HG03025 (cell line): ENCODE measurements at regions not wholly inside any gene's neighbourhood (a gene's known extent, or its start where the extent isn't known, plus 50 kb on each side); places are given as distances from the start of the nearest gene placed in this dataset.
"Not testable (repeated sequence)": the region's sequence is repeated elsewhere in the genome, so short reads cannot be mapped to it uniquely, and the experiment has no call there.

Experiments
- ATAC-seq: cut with Tn5 transposase; IDR thresholded peaks from one replicate; pipeline ENCODE4 v1.9.1; 2021; ENCODE audit warnings: mild to moderate bottlenecking, moderate library complexity; ENCODE audit not compliant: unreplicated experiment, low FRiP score

- no peak for ATAC-seq
Observed at GRCh38 chr10:6936931-6937330, 356.9 kb upstream of the PRKCQ start.

- ATAC-seq: no peak
Observed at GRCh38 chr10:6929148-6929830, 349.2 kb upstream of the PRKCQ start.

GRCh38 chr10:6928586-6928985, 348.5 kb upstream of the PRKCQ start:
- ATAC-seq: no peak

GRCh38 chr10:6926971-6927370, 346.9 kb upstream of the PRKCQ start:
- no peak for ATAC-seq

GRCh38 chr10:6925146-6925545, 345.1 kb upstream of the PRKCQ start:
- ATAC-seq: no peak

- ATAC-seq: no peak
Observed at GRCh38 chr10:6924166-6924565, 344.1 kb upstream of the PRKCQ start.

- ATAC-seq: not testable (repeated sequence)
Observed at GRCh38 chr10:6921026-6921425, 340.9 kb upstream of the PRKCQ start.

- ATAC-seq: peak; percentile 93
Observed at GRCh38 chr10:6920072-6921019, 340.3 kb upstream of the PRKCQ start.

- no peak for ATAC-seq
Observed at GRCh38 chr10:6919077-6919476, 339.0 kb upstream of the PRKCQ start.

GRCh38 chr10:6918305-6918704, 338.2 kb upstream of the PRKCQ start:
- no peak for ATAC-seq

- no peak for ATAC-seq
Observed at GRCh38 chr10:6917125-6917524, 337.0 kb upstream of the PRKCQ start.

GRCh38 chr10:6916601-6917000, 336.5 kb upstream of the PRKCQ start:
- ATAC-seq: no peak

GRCh38 chr10:6915307-6915706, 335.2 kb upstream of the PRKCQ start:
- ATAC-seq: no peak

- no peak for ATAC-seq
Observed at GRCh38 chr10:6912929-6913328, 332.9 kb upstream of the PRKCQ start.

- ATAC-seq: no peak
Observed at GRCh38 chr10:6912424-6912823, 332.3 kb upstream of the PRKCQ start.

- ATAC-seq: no peak
Observed at GRCh38 chr10:6912021-6912420, 331.9 kb upstream of the PRKCQ start.

- no peak for ATAC-seq
Observed at GRCh38 chr10:6909905-6910560, 330.0 kb upstream of the PRKCQ start.

- ATAC-seq: no peak
Observed at GRCh38 chr10:6907877-6908530, 327.9 kb upstream of the PRKCQ start.

GRCh38 chr10:6894405-6894804, 314.3 kb upstream of the PRKCQ start:
- no peak for ATAC-seq

GRCh38 chr10:6892864-6893263, 312.8 kb upstream of the PRKCQ start:
- ATAC-seq: no peak

GRCh38 chr10:6891924-6892323, 311.8 kb upstream of the PRKCQ start:
- ATAC-seq: no peak
